Hematopoietic multipotent progenitor cell treated with erythropoietin and hydrocortisone succinate and interleukin-3 and kit ligand, for 15 days (in vitro differentiated cells): ENCODE measurements at regions not wholly inside any gene's neighbourhood (a gene's known extent, or its start where the extent isn't known, plus 50 kb on each side); places are given as distances from the start of the nearest gene placed in this dataset.

ENCODE experiments used
- DNase-seq: peaks from one replicate; pipeline ENCODE4 v3.0.0-alpha.2; 2015; ENCODE audit warnings: low spot score

GRCh38 chr4:81627590-81627989, 155.9 kb upstream of the RASGEF1B start:
- DNase-seq, result no peak

- no peak for DNase-seq
Observed at GRCh38 chr4:81626851-81627250, 155.1 kb upstream of the RASGEF1B start.

DNA sequence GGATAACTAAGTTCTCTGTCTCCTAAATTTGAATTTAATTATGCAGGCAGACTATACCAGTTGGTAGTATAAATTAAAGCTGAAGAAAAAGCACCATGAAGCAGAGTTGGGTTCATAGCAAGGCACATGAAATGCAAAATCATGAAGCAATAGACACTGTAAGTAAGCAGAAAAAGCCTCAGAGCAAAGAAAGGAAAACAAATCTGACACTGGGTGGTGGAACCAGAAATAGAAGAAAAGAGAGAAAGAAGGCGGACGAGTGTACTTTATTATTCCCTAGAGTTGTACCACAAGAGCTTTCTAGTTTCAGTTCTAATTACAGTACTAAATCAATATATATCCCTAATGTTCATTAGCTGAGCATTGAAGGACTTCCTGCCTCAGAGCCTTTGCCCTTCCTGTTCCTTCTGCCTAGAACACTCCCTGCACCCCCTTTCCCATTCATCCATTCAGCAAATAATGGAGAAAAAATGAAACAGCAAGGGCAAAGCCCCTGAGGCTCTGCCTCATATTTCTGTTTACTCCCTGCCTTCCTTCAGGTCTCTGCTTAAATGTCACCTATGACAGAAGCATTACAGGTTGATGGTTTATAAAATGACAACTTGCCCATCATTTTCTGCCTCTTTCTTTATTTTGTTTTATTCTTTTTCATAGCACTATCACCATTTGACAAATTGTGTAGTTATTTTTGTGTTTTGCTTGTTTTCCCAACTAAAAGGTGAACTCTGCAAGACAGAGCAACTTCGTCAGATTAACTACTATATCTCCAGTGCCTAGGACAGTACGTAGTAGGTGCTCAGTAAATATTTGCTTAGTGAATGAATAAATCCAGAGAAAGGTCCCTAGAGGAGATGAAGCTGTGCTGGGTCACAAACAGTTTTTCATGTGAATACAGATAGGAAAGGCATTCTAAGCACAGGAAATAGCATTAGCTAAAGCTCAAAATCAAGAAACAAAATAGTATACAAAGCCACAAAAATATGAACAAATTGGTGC, 154.0 kb upstream of the RASGEF1B start:
- DNase-seq, result no peak

GRCh38 chr4:81623434-81623833, 151.7 kb upstream of the RASGEF1B start:
- DNase-seq, result no peak

DNA sequence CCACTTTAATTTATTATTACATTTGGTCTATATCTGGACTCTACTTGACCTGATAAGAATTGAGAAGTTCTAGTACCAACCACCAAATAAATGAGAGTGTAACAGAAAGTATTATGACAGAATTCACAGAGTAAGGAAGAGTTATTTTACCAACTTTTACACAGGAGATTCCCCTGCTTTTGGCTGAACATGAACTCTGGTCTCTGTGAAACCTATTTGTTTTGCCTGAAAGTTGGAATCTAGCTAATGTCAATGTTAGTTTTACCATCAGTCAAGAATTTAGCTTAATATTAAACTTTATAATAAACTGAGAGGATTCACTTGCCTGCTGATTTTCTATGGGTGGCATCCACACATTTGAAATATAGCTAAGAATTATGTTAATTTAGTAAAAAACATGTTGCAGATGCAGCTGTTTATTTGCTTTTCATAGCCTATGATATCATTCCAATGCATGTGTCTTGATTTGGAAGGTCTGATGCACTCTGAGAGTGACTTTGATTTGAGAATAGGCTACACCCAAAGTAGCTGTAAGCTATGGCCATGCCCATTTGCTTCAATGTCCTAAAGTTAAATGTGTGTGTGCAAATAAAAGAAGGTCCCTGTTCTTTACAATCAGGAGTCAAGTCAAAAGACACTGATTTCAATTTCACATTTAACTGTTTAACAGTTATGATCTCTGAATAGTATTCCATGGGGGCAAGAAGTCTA, 150.9 kb upstream of the RASGEF1B start:
- no peak for DNase-seq

- no peak for DNase-seq
Observed at GRCh38 chr4:81622028-81622427, 150.3 kb upstream of the RASGEF1B start.

DNA sequence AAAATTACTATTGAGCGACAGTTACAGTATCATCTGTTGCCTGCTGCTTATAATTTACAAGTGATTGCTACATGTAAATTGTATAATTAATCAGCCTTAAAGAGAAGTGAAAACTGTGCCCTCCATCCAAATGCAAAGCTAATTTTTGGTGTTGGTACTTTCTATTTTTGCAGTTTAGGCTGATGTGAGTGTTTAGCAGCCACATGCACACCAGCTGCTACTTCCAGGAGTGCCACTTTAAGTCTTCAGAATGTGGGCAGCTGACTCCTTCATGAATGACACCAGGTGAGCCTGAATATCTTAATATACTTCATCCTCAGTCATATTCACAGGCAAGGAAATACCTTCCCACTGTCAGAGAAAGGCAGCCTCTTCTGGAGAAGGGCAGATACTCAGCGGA, 149.8 kb upstream of the RASGEF1B start:
- no peak for DNase-seq

- no peak for DNase-seq
Observed at GRCh38 chr4:81620442-81620841, 148.7 kb upstream of the RASGEF1B start.

GRCh38 chr4:81617545-81617944, 145.8 kb upstream of the RASGEF1B start:
- no peak for DNase-seq

DNA sequence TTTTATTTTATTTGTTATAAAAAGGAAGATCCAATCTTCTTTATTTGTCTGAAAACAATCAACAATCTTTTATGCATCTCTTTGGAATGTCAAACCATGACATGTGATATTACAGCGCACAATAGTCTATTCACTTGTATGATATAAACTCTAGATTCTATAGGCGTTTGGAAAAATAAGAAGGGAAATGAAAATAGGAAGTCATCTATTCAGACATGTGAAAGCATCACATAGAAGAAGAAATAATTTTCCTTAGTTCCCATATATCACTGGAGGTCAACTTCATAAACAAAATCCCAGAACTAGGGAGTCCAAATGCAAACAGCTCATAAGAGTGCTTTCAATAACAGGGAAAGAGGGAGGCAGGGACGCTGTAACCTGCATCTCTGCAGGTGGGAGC, 139.5 kb upstream of the RASGEF1B start:
- no peak for DNase-seq

- no peak for DNase-seq
Observed at GRCh38 chr4:81609844-81610243, 138.1 kb upstream of the RASGEF1B start.

- no peak for DNase-seq
Observed at GRCh38 chr4:81607950-81608349, 136.2 kb upstream of the RASGEF1B start.

DNA sequence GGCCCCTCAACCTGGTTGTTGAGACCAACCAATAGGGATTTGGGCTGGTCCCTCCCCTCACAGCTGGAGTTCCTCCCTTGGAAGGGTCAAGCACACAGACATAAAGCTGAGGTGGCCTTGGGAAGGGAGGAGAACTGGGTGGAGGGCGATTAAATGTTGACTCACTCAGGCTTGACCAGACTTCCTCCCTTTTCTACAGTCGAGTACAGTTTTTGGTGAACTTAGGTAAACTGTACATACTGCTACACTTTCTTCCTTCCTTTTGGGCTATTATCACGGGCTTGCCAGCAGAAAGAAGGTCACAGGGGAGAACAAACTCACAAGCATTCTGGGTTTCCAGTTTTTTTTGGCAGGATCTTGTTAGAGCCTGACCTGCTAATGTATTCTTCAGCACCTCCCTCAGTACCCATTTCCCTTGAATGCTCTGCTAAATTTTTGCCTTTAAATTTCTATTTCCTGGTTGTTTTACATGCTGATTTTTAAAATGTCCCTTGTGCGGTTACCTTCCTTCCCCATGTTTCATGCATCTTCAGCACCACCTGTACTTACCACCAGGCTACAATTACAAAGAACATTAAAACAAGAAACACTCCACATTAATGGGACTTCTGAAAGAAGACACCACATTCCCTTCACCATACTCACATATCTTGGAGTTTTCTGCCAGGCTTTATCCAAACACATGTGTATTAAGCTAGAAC, 135.2 kb upstream of the RASGEF1B start:
- no peak for DNase-seq

DNA sequence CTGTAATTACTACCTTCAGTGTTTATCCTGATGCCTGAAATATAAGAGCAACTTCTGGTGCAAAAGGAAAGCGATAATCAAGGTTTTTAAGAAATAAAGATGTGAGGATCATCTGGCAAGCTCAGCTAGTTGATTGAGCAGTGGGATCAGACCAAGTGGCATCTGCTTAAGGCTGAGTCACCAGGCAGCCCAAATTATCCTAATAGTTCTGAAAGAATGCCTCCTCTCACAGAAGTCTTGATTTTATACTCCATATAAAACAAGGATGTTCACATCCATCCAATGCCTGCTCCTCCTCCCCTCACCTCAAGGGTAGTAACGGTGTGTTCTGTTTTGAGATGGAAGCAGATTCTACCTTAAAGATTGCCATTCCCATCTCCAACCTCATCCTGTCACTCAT, 134.5 kb upstream of the RASGEF1B start:
- no peak for DNase-seq

DNA sequence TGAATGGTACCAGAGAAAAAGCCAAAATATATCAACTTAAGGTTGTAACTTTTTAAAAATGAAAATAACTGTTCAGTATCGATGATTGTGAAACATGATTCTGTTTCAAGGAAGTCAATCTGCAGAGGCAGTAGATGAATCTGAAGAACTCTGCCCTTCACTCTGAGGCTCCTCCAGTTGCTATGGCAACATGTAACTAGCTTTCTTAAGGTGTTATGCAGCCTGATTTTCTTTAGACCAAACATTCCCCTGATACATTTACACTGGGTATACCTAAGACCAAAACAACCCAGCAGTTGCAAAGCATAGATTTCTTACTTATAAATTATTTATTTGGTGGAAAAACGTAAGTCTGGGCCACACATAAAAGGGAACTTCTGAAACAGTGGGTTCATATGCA, 133.6 kb upstream of the RASGEF1B start:
- no peak for DNase-seq

- no peak for DNase-seq
Observed at GRCh38 chr4:81604683-81605218, 133.0 kb upstream of the RASGEF1B start.

DNA sequence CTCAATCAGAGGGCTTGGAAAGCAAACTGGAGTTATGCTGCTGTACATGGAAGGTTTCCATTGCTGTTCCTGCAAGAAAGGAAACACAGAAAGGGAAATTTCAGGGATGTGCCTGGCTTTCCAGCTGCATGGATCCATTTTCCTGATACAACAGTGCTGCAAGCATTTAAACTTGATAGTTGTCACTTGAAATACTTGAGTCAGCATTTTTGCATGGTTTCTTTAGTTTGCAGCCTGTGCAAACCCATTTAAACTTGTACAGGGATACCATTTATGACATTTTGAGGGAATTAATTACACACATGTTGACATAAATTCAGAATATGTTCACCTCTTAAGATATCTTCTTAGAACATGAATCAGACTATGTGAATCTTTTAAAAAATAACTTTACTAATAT, 131.1 kb upstream of the RASGEF1B start:
- no peak for DNase-seq

- DNase-seq, result no peak
Observed at GRCh38 chr4:81601358-81601694, 129.6 kb upstream of the RASGEF1B start.

- DNase-seq, result no peak
Observed at GRCh38 chr4:81600520-81601357, 129.0 kb upstream of the RASGEF1B start.

DNA sequence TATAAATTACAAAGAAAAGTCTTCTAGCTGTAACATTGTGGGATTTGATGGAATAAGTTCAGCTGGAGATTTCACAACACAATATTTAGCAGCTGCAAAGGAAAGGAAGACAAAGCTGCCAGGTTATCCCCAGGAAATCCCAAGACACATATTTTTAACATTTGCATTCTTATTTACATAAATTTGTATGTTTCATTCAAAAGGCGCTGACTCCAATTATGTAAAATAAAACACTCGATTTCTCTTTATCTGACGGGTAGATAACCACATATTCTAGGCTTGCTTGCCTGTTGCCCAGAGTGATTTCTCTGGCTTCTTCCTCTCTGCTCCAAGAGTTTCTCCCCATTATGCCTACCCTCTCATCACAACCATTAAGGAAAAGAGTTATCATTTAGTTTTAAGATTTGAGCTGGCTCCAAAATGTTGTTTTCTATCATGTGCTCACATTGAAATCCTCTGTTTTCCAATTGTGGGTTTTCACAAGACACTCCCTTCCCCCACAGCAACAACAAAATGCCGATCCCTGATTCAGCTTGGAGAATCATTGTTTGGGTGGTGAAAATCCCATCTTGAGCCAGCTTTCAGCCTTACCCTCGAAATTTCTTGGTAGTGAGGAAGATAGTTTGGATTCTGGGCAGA, 128.2 kb upstream of the RASGEF1B start:
- no peak for DNase-seq
